Lower lobe of right lung (tissue), 2 donors: ENCODE measurements at regions not wholly inside any gene's neighbourhood (a gene's known extent, or its start where the extent isn't known, plus 50 kb on each side); places are given as distances from the start of the nearest gene placed in this dataset.

ENCODE experiments used
- ATAC-seq, 2 donors: fragments of 200-7000 bp; cut with Tn5 transposase; one replicate each; pipeline ENCODE4 v1.9.1; 2020 to 2022; ENCODE audit warnings: mild to moderate bottlenecking in 2 of 2, moderate library complexity in 2 of 2
- DNase-seq: peaks from one replicate; pipeline ENCODE4 v3.0.0-alpha.2; 2020
- H3K27ac ChIP-seq: fragments of 200-600 bp; one replicate; pipeline ENCODE4 v1.8.0; 2022
- H3K27me3 ChIP-seq: fragments of 200-600 bp; one replicate; pipeline ENCODE4 v1.8.0; 2022; ENCODE audit warnings: low read depth
- H3K36me3 ChIP-seq: fragments of 200-600 bp; one replicate; pipeline ENCODE4 v1.8.0; 2022; ENCODE audit warnings: mild to moderate bottlenecking
- H3K4me1 ChIP-seq: fragments of 200-600 bp; one replicate; pipeline ENCODE4 v1.8.0; 2022
- H3K4me3 ChIP-seq: fragments of 200-600 bp; one replicate; pipeline ENCODE4 v1.8.0; 2022; ENCODE audit warnings: mild to moderate bottlenecking
- H3K9me3 ChIP-seq: fragments of 200-600 bp; one replicate; pipeline ENCODE4 v1.8.0; 2022
- intact Hi-C: fragments of 100-400 bp; cut with DNase I; formaldehyde crosslinking; loops from one replicate; pipeline ENCODE4 v1.11.0; 2022
- TF ChIP-seq, protein P1 (sequence below): fragments of 200-600 bp; IDR thresholded peaks from one replicate; pipeline ENCODE4 v1.8.0; 2022; ENCODE audit warnings: antibody characterized with exemption, mild to moderate bottlenecking
- donor health status: DM: no; HTN: yes; CAD: no; lungs with severe emphysema.

DNA sequence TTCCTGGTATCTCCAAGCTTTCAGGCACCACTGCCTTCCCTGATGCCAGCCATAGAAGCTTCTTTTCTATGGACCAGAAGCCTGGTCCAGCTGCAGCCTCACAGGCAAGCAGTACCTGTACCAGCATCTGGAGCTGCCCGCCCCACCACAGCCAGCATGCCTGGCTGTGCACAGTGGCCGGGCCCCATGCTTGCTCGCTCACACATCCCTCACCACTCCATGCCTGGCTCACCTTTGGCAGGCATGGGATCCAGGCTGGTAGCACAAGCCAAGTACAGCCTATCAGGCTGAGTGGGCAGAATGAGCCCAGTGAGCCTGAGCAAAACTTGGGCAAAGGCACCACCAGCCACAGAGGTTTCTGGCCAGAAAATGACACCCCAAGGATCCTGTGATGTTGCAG lies 93.4 kb downstream of the TPRA1 start:
- Histone ChIP-seq H3K36me3 (no peaks in the 10 kb centered on the region), H3K9me3 (peaks cover 3% of the 10 kb centered on the region), H3K4me3 (no peak overlapping the region), H3K4me1 (no peaks in the 10 kb centered on the region), H3K27me3 (no peaks in the 10 kb centered on the region), H3K27ac (no peak overlapping the region)
- DNase-seq (no peak), ATAC-seq (no peak)
- TF ChIP-seq, protein P1, sequence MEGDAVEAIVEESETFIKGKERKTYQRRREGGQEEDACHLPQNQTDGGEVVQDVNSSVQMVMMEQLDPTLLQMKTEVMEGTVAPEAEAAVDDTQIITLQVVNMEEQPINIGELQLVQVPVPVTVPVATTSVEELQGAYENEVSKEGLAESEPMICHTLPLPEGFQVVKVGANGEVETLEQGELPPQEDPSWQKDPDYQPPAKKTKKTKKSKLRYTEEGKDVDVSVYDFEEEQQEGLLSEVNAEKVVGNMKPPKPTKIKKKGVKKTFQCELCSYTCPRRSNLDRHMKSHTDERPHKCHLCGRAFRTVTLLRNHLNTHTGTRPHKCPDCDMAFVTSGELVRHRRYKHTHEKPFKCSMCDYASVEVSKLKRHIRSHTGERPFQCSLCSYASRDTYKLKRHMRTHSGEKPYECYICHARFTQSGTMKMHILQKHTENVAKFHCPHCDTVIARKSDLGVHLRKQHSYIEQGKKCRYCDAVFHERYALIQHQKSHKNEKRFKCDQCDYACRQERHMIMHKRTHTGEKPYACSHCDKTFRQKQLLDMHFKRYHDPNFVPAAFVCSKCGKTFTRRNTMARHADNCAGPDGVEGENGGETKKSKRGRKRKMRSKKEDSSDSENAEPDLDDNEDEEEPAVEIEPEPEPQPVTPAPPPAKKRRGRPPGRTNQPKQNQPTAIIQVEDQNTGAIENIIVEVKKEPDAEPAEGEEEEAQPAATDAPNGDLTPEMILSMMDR: no peak
- intact Hi-C loops: no loop called here

DNA sequence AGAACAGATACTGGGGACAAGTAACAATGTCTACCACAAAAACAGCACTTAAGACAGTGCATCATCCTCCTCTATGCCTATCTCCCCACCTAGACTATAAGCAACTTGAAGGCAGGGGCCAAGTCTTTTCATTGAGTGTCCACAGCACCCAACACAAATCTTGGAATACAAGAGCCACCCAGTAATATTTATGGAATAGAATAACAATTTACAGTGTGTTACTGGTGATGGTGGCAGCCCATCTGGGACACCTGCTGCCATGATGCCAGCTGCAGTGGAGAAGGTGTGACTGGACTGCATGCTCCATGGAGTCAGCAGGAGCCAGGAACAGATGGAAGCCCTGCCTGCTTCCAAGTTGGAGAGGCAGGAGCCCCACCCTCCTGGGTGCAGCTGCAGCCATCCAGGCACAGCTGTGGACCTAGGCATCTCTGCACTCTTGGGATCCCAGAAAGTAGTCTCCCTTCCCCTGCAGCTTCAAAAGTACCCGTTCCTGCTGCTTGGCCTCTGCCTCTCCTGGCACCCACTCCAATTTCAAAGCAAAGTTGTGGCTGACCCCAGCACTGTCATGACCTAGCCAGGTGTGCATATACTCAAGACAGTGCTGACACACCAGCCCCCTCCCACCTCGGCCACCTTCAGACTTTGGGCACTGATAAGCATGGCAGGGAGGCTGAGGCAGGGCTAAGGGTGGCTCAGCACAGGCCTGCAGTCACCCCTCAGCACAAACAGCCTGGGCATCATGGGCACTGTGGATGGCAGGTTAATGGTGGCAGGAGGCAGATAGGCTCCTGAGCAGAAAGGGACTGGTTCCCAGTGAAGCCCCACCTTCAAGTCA lies 94.5 kb downstream of the TPRA1 start:
- TF ChIP-seq, protein P1: no peak
- Histone ChIP-seq H3K4me3 (no peak overlapping the region), H3K36me3 (no peaks in the 10 kb centered on the region), H3K27ac (no peak overlapping the region), H3K9me3 (no peaks in the 10 kb centered on the region), H3K4me1 (no peaks in the 10 kb centered on the region), H3K27me3 (no peaks in the 10 kb centered on the region)
- ATAC-seq (no peak), DNase-seq (no peak)
- intact Hi-C loops: no loop called here

DNA sequence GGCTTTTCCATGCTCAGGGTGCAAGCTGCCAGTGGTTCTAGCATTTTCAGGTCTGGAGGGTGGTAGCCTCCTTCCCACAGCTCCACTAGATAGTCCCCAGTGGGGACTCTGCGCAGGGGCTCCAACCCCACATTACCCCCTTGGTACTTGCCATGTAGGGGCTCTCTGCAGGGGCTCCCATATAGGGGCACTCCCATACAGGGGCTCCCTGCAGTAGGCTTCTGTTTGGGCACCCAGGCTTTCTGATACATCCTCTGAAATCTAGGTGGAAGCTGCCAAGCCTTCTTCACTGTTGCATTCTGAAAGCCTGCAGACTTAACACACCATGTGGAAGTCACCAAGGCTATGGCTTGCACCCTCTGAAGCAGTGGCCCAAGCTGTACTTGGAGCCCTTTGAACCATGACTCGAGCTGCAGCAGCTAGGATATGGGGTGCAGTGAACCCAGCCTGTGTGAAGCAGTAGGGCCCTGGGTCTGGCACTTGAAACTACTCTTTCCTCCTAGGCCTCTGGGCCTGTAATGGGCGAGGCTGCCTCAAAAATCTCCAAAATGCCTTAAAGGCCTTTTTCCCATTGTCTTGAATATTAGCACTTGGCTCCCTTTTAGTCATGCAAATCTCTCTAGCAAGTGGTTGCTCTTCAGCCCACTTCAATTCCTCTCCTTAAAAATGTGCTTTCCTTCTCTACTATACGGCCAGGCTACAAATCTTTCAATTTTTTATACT lies 96.4 kb downstream of the TPRA1 start:
- TF ChIP-seq, protein P1: no peak
- intact Hi-C loops: no loop called here
- Histone ChIP-seq H3K4me3 (no peak overlapping the region), H3K36me3 (no peaks in the 10 kb centered on the region), H3K9me3 (no peaks in the 10 kb centered on the region), H3K27ac (no peak overlapping the region), H3K27me3 (no peaks in the 10 kb centered on the region), H3K4me1 (no peaks in the 10 kb centered on the region)
- DNase-seq: no peak
- no peak for ATAC-seq

DNA sequence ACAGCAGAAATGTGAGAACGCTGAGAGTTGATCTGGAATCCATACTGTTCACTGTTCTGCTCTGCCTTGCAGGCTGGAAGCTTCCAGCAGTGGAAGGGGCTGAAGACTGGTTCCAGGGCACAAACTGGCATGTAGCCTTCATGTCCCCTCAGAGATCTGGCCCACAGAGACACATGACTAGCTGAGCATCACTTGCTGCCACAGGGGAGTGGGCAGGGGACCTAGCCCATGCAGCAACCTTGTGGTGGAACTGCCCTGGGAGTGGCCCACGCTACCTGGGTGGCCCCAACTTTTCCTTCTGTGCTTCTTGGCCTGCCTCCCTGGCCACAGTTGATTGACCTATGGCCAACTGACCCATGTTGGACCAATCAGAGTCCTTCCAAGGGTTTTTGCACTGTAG lies 98.1 kb downstream of the TPRA1 start:
- ATAC-seq: no peak
- H3K36me3 ChIP-seq: no peaks in the 10 kb centered on the region
- no peaks in the 10 kb centered on the region for H3K4me1 ChIP-seq
- TF ChIP-seq, protein P1: no peak
- H3K9me3 ChIP-seq: no peaks in the 10 kb centered on the region
- H3K27ac ChIP-seq: no peak overlapping the region
- no peaks in the 10 kb centered on the region for H3K27me3 ChIP-seq
- H3K4me3 ChIP-seq: no peak overlapping the region
- intact Hi-C loops: no loop called here
- DNase-seq: no peak

DNA sequence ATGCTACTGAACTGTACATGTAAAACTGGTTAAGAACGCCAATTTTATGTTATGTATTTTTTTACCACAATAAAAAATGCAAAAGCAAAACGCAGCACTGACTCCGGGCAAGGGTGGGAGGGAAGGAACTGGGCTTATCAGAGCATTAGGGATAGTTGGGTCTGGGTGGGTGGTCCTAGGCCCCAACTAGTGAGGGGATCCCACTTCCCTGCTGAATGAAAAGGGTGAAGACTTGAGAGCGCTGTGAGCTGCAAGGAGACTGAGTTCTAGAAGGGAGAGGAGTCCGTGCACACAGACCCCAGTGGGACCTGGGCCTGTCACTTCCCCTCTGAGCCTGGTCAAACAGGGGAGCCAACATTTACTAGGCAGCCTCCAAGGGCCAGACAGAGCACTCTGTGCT lies 98.6 kb downstream of the TPRA1 start:
- TF ChIP-seq, protein P1: no peak
- H3K36me3 ChIP-seq: no peaks in the 10 kb centered on the region
- H3K4me1 ChIP-seq: no peaks in the 10 kb centered on the region
- no peak overlapping the region for H3K27ac ChIP-seq
- no peak for DNase-seq
- no peak overlapping the region for H3K4me3 ChIP-seq
- no peaks in the 10 kb centered on the region for H3K9me3 ChIP-seq
- H3K27me3 ChIP-seq: no peaks in the 10 kb centered on the region
- no peak for ATAC-seq
- intact Hi-C loops: no loop called here
